Neural crest cell (in vitro differentiated cells): ENCODE measurements at regions not wholly inside any gene's neighbourhood (a gene's known extent, or its start where the extent isn't known, plus 50 kb on each side); places are given as distances from the start of the nearest gene placed in this dataset.

Source experiments
- DNase-seq: peaks from one replicate; pipeline ENCODE4 v3.0.0; 2021; ENCODE audit warnings: low read depth, mixed read lengths, low spot score
- H3K27ac Mint-ChIP-seq: one replicate; pipeline ENCODE4 v1.8.0; 2021; ENCODE audit warnings: mild to moderate bottlenecking, mixed read lengths; ENCODE audit not compliant: unreplicated experiment
- H3K27me3 Mint-ChIP-seq: 2 replicates; pipeline ENCODE4 v1.8.0; 2021; ENCODE audit warnings: low read depth, mild to moderate bottlenecking, mixed read lengths
- H3K36me3 Mint-ChIP-seq: 2 replicates; pipeline ENCODE4 v1.8.0; 2021; ENCODE audit warnings: low read depth, mild to moderate bottlenecking, mixed read lengths
- H3K4me1 Mint-ChIP-seq: 2 replicates; pipeline ENCODE4 v1.8.0; 2021; ENCODE audit warnings: mixed read lengths
- H3K4me3 Mint-ChIP-seq: one replicate; pipeline ENCODE4 v1.8.0; 2021; ENCODE audit warnings: mild to moderate bottlenecking, mixed read lengths
- H3K9me3 Mint-ChIP-seq: 2 replicates; pipeline ENCODE4 v1.8.0; 2021; ENCODE audit warnings: mixed read lengths
- TF ChIP-seq, protein P1 (sequence below): fragments of 200-600 bp; sonication (generic); conservative IDR thresholded peaks from 2 replicates; pipeline ENCODE4 v1.5.0; 2021; ENCODE audit warnings: antibody characterized with exemption, mild to moderate bottlenecking

DNA sequence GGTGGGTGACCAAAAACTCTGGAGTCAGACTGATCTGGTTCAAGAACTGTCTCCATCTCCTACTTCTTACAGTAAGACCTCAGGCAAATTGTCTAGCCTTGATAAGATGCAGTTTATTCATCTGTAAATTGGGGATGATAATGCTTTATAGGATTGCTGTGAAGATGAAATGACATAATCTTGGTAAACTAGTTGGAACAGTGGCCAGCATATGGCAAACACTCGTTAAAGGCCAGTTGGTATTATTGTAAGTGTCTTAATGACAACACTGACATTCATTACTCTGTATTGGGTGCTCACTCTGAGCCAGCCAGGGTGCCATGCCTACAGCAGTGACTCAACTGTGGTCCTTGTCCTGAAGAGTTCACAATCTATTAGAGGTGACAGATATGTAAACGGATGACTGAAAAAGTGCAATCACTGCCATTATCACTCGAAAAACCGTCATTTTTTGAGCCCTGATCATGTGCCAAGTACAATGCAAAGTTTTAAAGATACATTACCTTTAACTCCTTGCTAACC, 84.9 kb upstream of the HSPA9 start:
- no peaks in the 10 kb centered on the region for H3K36me3 Mint-ChIP-seq
- H3K9me3 Mint-ChIP-seq: no peaks in the 10 kb centered on the region
- no peak for DNase-seq
- TF ChIP-seq, protein P1, sequence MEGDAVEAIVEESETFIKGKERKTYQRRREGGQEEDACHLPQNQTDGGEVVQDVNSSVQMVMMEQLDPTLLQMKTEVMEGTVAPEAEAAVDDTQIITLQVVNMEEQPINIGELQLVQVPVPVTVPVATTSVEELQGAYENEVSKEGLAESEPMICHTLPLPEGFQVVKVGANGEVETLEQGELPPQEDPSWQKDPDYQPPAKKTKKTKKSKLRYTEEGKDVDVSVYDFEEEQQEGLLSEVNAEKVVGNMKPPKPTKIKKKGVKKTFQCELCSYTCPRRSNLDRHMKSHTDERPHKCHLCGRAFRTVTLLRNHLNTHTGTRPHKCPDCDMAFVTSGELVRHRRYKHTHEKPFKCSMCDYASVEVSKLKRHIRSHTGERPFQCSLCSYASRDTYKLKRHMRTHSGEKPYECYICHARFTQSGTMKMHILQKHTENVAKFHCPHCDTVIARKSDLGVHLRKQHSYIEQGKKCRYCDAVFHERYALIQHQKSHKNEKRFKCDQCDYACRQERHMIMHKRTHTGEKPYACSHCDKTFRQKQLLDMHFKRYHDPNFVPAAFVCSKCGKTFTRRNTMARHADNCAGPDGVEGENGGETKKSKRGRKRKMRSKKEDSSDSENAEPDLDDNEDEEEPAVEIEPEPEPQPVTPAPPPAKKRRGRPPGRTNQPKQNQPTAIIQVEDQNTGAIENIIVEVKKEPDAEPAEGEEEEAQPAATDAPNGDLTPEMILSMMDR: no peak
- peaks cover 11% of the 10 kb centered on the region for H3K4me1 Mint-ChIP-seq
- no peak overlapping the region for H3K27ac Mint-ChIP-seq
- no peaks in the 10 kb centered on the region for H3K27me3 Mint-ChIP-seq
- no peak overlapping the region for H3K4me3 Mint-ChIP-seq

GRCh38 chr5:138659561-138659960, 84.4 kb upstream of the HSPA9 start:
- no peak overlapping the region for H3K27ac Mint-ChIP-seq
- no peaks in the 10 kb centered on the region for H3K36me3 Mint-ChIP-seq
- TF ChIP-seq, protein P1: no peak
- no peaks in the 10 kb centered on the region for H3K27me3 Mint-ChIP-seq
- peaks cover 12% of the 10 kb centered on the region for H3K4me1 Mint-ChIP-seq
- H3K9me3 Mint-ChIP-seq: no peaks in the 10 kb centered on the region
- DNase-seq: no peak
- H3K4me3 Mint-ChIP-seq: no peak overlapping the region

DNA sequence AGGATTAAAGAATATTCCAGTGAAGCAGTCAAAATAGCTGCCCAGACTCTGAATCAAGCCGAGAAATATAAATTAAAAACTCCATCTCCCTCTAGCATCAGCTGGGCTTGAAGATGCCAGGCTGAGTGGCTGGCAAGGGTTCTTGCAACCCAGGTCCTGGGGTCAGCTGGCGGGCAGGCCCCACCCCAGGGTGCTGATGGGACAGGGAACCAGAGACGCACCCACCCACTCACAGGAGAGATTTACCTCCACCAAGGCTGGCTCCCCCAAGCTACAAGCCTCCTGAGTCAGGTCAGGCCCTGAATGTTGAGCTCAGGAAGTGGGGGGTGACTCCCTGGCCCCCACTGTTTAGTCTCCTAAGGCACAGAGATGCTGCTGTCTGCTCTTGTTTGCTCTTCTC, 83.9 kb upstream of the HSPA9 start:
- Mint-ChIP-seq H3K27ac (no peak overlapping the region), H3K9me3 (no peaks in the 10 kb centered on the region), H3K4me1 (peaks cover 12% of the 10 kb centered on the region), H3K27me3 (no peaks in the 10 kb centered on the region), H3K36me3 (no peaks in the 10 kb centered on the region), H3K4me3 (no peak overlapping the region)
- no peak for DNase-seq
- TF ChIP-seq, protein P1: no peak

GRCh38 chr5:138658676-138659075, 83.5 kb upstream of the HSPA9 start:
- TF ChIP-seq, protein P1: no peak
- Mint-ChIP-seq H3K27me3 (no peaks in the 10 kb centered on the region), H3K27ac (no peak overlapping the region), H3K4me3 (no peak overlapping the region), H3K4me1 (peaks cover 14% of the 10 kb centered on the region), H3K9me3 (no peaks in the 10 kb centered on the region), H3K36me3 (no peaks in the 10 kb centered on the region)
- no peak for DNase-seq

DNA sequence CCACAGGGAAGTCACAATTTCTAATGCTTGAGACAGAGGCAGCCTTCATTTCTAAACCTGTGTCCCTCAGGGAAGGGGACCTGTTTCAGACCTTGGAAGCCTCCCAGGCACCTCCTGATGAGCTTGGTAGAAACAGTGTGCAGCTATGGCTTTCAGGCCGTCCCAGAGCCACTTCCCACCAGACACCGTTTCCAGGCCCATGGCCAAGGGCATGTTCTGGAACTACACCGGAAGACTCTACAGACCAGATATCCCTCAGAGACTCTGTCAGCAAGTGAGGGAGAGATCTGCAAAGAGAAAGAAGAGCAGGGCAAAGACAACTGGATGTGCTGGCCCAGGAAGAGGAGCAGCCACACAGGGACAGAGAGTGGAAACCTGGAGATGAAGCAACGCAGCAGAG, 82.2 kb upstream of the HSPA9 start:
- no peaks in the 10 kb centered on the region for H3K36me3 Mint-ChIP-seq
- peaks cover 14% of the 10 kb centered on the region for H3K4me1 Mint-ChIP-seq
- DNase-seq: no peak
- H3K27me3 Mint-ChIP-seq: no peaks in the 10 kb centered on the region
- H3K9me3 Mint-ChIP-seq: no peaks in the 10 kb centered on the region
- no peak overlapping the region for H3K27ac Mint-ChIP-seq
- no peak overlapping the region for H3K4me3 Mint-ChIP-seq
- TF ChIP-seq, protein P1: no peak

DNA sequence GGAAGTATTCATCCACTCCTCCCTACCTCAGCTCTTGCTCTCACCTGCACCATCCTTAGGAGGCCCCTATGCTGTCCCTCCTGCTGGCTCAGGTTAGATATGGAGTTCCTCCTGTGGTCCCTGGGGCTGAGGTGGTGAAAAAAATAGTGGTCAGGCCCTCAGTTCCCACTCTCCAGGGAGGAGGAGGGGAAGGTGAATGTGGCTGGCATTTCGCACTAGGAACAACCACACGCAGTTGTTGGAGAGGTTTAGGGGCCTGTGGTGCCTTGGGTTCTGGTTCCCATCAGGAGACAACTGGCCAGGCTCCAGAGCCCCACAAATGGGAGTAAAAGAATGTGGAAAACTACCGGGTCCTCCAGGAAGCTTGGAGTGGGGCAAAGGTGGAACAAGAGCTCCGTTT, 81.7 kb upstream of the HSPA9 start:
- Mint-ChIP-seq H3K9me3 (no peaks in the 10 kb centered on the region), H3K36me3 (no peaks in the 10 kb centered on the region), H3K4me1 (peaks cover 14% of the 10 kb centered on the region), H3K4me3 (no peak overlapping the region), H3K27ac (no peak overlapping the region), H3K27me3 (no peaks in the 10 kb centered on the region)
- TF ChIP-seq, protein P1: no peak
- no peak for DNase-seq
